ENCODE measurements at regions not wholly inside any gene's neighbourhood (a gene's known extent, or its start where the extent isn't known, plus 50 kb on each side); places are given as distances from the start of the nearest gene placed in this dataset.

- peaks cover 0 to 6% (median 0%) of the 10 kb centered on the region in 3 donors for H3K27me3 ChIP-seq
- TF ChIP-seq POLR2AphosphoS5 (IDR thresholded peaks at IDR 0.05): no peak
- no peak for TF ChIP-seq EP300 (IDR thresholded peaks at IDR 0.05)
- no peak for TF ChIP-seq CTCF (IDR thresholded peaks at IDR 0.05)
- no peak for TF ChIP-seq POLR2A (IDR thresholded peaks at IDR 0.05)
- no peaks in the 10 kb centered on the region for H3K4me1 ChIP-seq
- no peaks in the 10 kb centered on the region for H3K36me3 ChIP-seq
- peaks cover 0 to 7% (median 0%) of the 10 kb centered on the region in 4 donors for H3K9me3 ChIP-seq
- DNase-seq: no peak
- WGBS, 5 donors: 69 to 74% (median 73%) methylated on average over 11 of the region's 11 CpGs
- intact Hi-C loops (cut with DNase I; ENCODE audit: low total_unique reads): no loop called here
- no peak overlapping the region for H3K27ac ChIP-seq
- H3K4me3 ChIP-seq: no peak overlapping the region
Measured at GRCh38 chr5:175579742-175580432, 78.0 kb upstream of the HRH2 start.

GRCh38 chr5:175582697-175583096, 75.2 kb upstream of the HRH2 start:
- intact Hi-C loops (cut with DNase I; ENCODE audit: low total_unique reads): no loop called here
- H3K36me3 ChIP-seq: no peaks in the 10 kb centered on the region
- no peak overlapping the region for H3K4me3 ChIP-seq
- H3K27ac ChIP-seq: no peak overlapping the region
- no peaks in the 10 kb centered on the region for H3K27me3 ChIP-seq
- H3K4me1 ChIP-seq: no peaks in the 10 kb centered on the region
- peaks cover 0 to 7% (median 0%) of the 10 kb centered on the region in 4 donors for H3K9me3 ChIP-seq
- 82 to 97% (median 89%) methylated on average over 4 of the region's 4 CpGs for WGBS, 5 donors
- TF ChIP-seq POLR2AphosphoS5 (IDR thresholded peaks at IDR 0.05): no peak
- no peak for TF ChIP-seq POLR2A (IDR thresholded peaks at IDR 0.05)
- TF ChIP-seq EP300 (IDR thresholded peaks at IDR 0.05): no peak
- TF ChIP-seq CTCF (IDR thresholded peaks at IDR 0.05): no peak
- DNase-seq: no peak

GRCh38 chr5:175585567-175585966, 72.3 kb upstream of the HRH2 start:
- Histone ChIP-seq H3K36me3 (no peaks in the 10 kb centered on the region), H3K4me1 (no peaks in the 10 kb centered on the region), H3K4me3 (no peak overlapping the region), H3K27ac (no peak overlapping the region), H3K9me3 (peaks cover 0 to 7% (median 0%) of the 10 kb centered on the region in 4 donors), H3K27me3 (no peaks in the 10 kb centered on the region)
- intact Hi-C loops (cut with DNase I; ENCODE audit: low total_unique reads): no loop called here
- TF ChIP-seq POLR2AphosphoS5 (IDR thresholded peaks at IDR 0.05) (no peak), EP300 (IDR thresholded peaks at IDR 0.05) (no peak), CTCF (IDR thresholded peaks at IDR 0.05) (no peak), POLR2A (IDR thresholded peaks at IDR 0.05) (no peak)
- WGBS, 5 donors: 69 to 86% (median 84%) methylated on average over 5 of the region's 5 CpGs
- DNase-seq: no peak

GRCh38 chr5:175588709-175589429, 69.0 kb upstream of the HRH2 start:
- no peaks in the 10 kb centered on the region for H3K27me3 ChIP-seq

More at GRCh38 chr5:175588709-175589429, 69.0 kb upstream of the HRH2 start:
- TF ChIP-seq POLR2AphosphoS5 (IDR thresholded peaks at IDR 0.05) (no peak), CTCF (IDR thresholded peaks at IDR 0.05) (no peak), EP300 (IDR thresholded peaks at IDR 0.05) (no peak), POLR2A (IDR thresholded peaks at IDR 0.05) (no peak)
- no peak for DNase-seq
- intact Hi-C loops (cut with DNase I; ENCODE audit: low total_unique reads): no loop called here
- H3K9me3 ChIP-seq: no peaks in the 10 kb centered on the region
- no peaks in the 10 kb centered on the region for H3K4me1 ChIP-seq
- H3K36me3 ChIP-seq: no peaks in the 10 kb centered on the region
- H3K4me3 ChIP-seq: no peak overlapping the region
- H3K27ac ChIP-seq: no peak overlapping the region
- 75 to 81% (median 78%) methylated on average over 5 of the region's 5 CpGs for WGBS, 5 donors
